GM12878 (cell line): ENCODE measurements at regions not wholly inside any gene's neighbourhood (a gene's known extent, or its start where the extent isn't known, plus 50 kb on each side); places are given as distances from the start of the nearest gene placed in this dataset.

Experiments
- ATAC-seq: fragments of 200-7000 bp; cut with Tn5 transposase; 3 replicates; pipeline ENCODE4 v1.9.1; 2020; ENCODE audit warnings: mild to moderate bottlenecking, moderate library complexity
- BruUV-seq: library from RNA; stranded (reverse); fragments of 400-500 nt; replicated peaks from 2 replicates; lab custom pipeline; 2021; lab: Mats Ljungman, UMichigan
- CTCF ChIA-PET: fragments of 300-600 bp; sonication (Branson Sonifier 250); formaldehyde crosslinking; extraction: SDS; loops from one replicate; lab custom pipeline; 2021; ENCODE audit warnings: inconsistent platforms; lab: Yijun Ruan, JAX
- POLR2A ChIA-PET: fragments of 350-600 bp; formaldehyde crosslinking; extraction: SDS; loops from one replicate; lab custom pipeline; 2021; ENCODE audit warnings: inconsistent platforms; lab: Charles Lee
- RAD21 ChIA-PET: fragments of 300-600 bp; sonication (Branson Sonifier 250); formaldehyde crosslinking; loops from one replicate; lab custom pipeline; 2023; ENCODE audit warnings: antibody characterized with exemption; ENCODE audit not compliant: unreplicated experiment; lab: Charles Lee
- SMC1A ChIA-PET: fragments of 300-600 bp; sonication (Branson Sonifier 250); formaldehyde crosslinking; loops from one replicate; lab custom pipeline; 2023; ENCODE audit not compliant: unreplicated experiment, uncharacterized antibody; lab: Charles Lee
- DNase-seq: peaks from one replicate; pipeline ENCODE4 v3.0.0-alpha.2; 2011; ENCODE audit warnings: low read depth, low spot score
- FAIRE-seq: peaks from 3 replicates; lab custom pipeline; 2011; peaks lifted over from hg19 to GRCh38; lab: Jason Lieb, UNC
- H2AFZ ChIP-seq: 2 replicates; pipeline ENCODE4 v1.6.0; 2011; ENCODE audit warnings: low read depth, low read length, control low read depth; ENCODE audit not compliant: control insufficient read depth
- H3K27ac ChIP-seq: 2 replicates; pipeline ENCODE4 v1.5.1; 2011; ENCODE audit warnings: control low read depth; ENCODE audit not compliant: control insufficient read depth, insufficient read depth
- H3K27me3 ChIP-seq, 2 experiments: replicated peaks in 1 of 2; 2 replicates each; pipeline versions ENCODE4 v1.6.0 to v1.6.1; 2011; ENCODE audit warnings: low read length in 1 of 2; ENCODE audit not compliant: control insufficient read depth in 2 of 2, insufficient read depth in 2 of 2
- H3K36me3 ChIP-seq, 2 experiments: 2 replicates each; pipeline ENCODE4 v1.5.1; 2011; ENCODE audit warnings: low read length in 1 of 2; ENCODE audit not compliant: control insufficient read depth in 2 of 2, insufficient read depth in 2 of 2
- H3K4me1 ChIP-seq: 2 replicates; pipeline ENCODE4 v1.6.1; 2011; ENCODE audit warnings: mild to moderate bottlenecking, low read length, moderate library complexity, mixed read lengths; ENCODE audit not compliant: control insufficient read depth, insufficient read depth
- H3K4me2 ChIP-seq: 2 replicates; pipeline ENCODE4 v1.6.0; 2011; ENCODE audit warnings: control low read depth; ENCODE audit not compliant: control insufficient read depth, insufficient read depth
- H3K4me3 ChIP-seq: fragments of 200-600 bp; sonication (generic); 2 replicates; pipeline ENCODE4 v1.5.1; 2016
- H3K79me2 ChIP-seq: 2 replicates; pipeline ENCODE4 v1.6.0; 2011; ENCODE audit warnings: low read length; ENCODE audit not compliant: control insufficient read depth, insufficient read depth
- H3K9ac ChIP-seq: 2 replicates; pipeline ENCODE4 v1.8.0; 2011; ENCODE audit warnings: low read length, control low read depth, mixed read lengths; ENCODE audit not compliant: control insufficient read depth, insufficient read depth
- H3K9me3 ChIP-seq: replicated peaks from 3 replicates; pipeline ENCODE4 v1.5.1; 2011; ENCODE audit warnings: mild to moderate bottlenecking, low read length; ENCODE audit not compliant: control insufficient read depth, insufficient read depth
- H4K20me1 ChIP-seq: 2 replicates; pipeline ENCODE4 v1.6.0; 2011; ENCODE audit not compliant: control insufficient read depth, insufficient read depth
- CHD1 ChIP-seq: IDR thresholded peaks from 2 replicates; pipeline ENCODE4 v1.6.1; 2012; ENCODE audit warnings: low read depth, low read length, improper control_type of control experiment
- CREB1 ChIP-seq: IDR thresholded peaks from 2 replicates; pipeline ENCODE4 v1.6.1; 2012; ENCODE audit warnings: low read depth, mild to moderate bottlenecking, inconsistent platforms
- ESRRA ChIP-seq: IDR thresholded peaks from 2 replicates; pipeline ENCODE4 v1.6.1; 2012; ENCODE audit warnings: mild to moderate bottlenecking, low read length, improper control_type of control experiment
- HDAC6 ChIP-seq: fragments of 200-600 bp; sonication (generic); IDR thresholded peaks from one replicate; pipeline ENCODE4 v1.8.0; 2017; ENCODE audit warnings: antibody characterized with exemption; ENCODE audit not compliant: unreplicated experiment
- IRF4 ChIP-seq: IDR thresholded peaks from 2 replicates; pipeline ENCODE4 v1.6.1; 2011; ENCODE audit warnings: low read depth, low read length
- KLF5 ChIP-seq: fragments of 450-650 bp; IDR thresholded peaks from 2 replicates; pipeline ENCODE4 v1.6.1; 2014; ENCODE audit warnings: mild to moderate bottlenecking; ENCODE audit not compliant: partially characterized antibody
- SP1 ChIP-seq: IDR thresholded peaks from one replicate; pipeline ENCODE4 v1.6.1; 2011; ENCODE audit warnings: low read depth, low read length
- TARDBP ChIP-seq: IDR thresholded peaks from 2 replicates; pipeline ENCODE4 v1.6.1; 2016; ENCODE audit warnings: borderline replicate concordance
- ZNF622 ChIP-seq: fragments of 450-650 bp; IDR thresholded peaks from 2 replicates; pipeline ENCODE4 v1.6.1; 2017; ENCODE audit warnings: mild to moderate bottlenecking, inconsistent platforms
- in situ Hi-C: fragments of 300-500 bp; cut with MboI; formaldehyde crosslinking; loops from 9 replicates; pipeline ENCODE4 v1.14.3; 2018; ENCODE audit warnings: mixed read lengths
- intact Hi-C: fragments of 100-400 bp; cut with micrococcal nuclease; formaldehyde crosslinking; loops from one replicate; pipeline ENCODE4 v1.14.2; 2022; ENCODE audit not compliant: unreplicated experiment
- TF ChIP-seq, protein P1 (sequence below): IDR thresholded peaks from 2 replicates; pipeline ENCODE4 v1.6.1; 2012; ENCODE audit warnings: low read depth, low read length, improper control_type of control experiment
- TF ChIP-seq, protein P2 (sequence below): fragments of 450-650 bp; IDR thresholded peaks from 2 replicates; pipeline ENCODE4 v1.6.1; 2017; ENCODE audit warnings: mild to moderate bottlenecking, moderate library complexity

DNA sequence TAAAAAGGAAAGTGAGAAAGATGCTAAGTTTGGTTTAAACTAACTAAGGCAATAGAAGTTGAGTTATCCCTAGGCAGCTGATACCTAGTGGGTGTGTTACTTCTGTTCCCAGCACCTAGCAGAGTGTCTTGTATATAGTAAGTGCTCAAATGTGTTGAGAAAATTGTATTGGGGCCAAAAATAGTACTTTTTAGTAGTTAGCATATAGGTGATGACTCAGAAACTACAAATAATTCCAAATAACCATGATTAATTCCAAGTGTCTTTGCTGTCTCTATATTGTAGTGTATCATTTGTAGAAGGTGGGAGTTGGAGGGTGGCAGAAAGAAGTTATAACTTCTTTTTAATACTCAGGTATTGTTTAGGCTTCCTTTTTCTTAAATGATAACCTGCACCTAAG lies 362.7 kb downstream of the RND3 start:
- no peak overlapping the region for H3K4me2 ChIP-seq
- ChIA-PET RAD21 (interaction anchor here (0.6 kb wide), 1 partner anchor 19 kb away, joined by 3 read pairs; no protein-coding TSS in a partner anchor), CTCF (no interaction called here), SMC1A (no interaction called here), POLR2A (interaction anchor here (0.6 kb wide), 1 partner anchor 332 kb away, joined by 3 read pairs; no protein-coding TSS in a partner anchor)
- FAIRE-seq (no peak), ATAC-seq (no peak), DNase-seq (no peak)
- BruUV-seq = no TSS peak
- no peak overlapping the region for H3K4me3 ChIP-seq
- H3K27me3 ChIP-seq = peaks cover 0 to 1% of the 10 kb centered on the region in 2 experiments; a peak in 1 of 4 replicates
- H2AFZ ChIP-seq = no peak overlapping the region
- H3K27ac ChIP-seq = no peak overlapping the region
- H3K9me3 ChIP-seq = no peaks in the 10 kb centered on the region; the same call in 1 of the 3 replicates
- no peaks in the 10 kb centered on the region; the same call in 1 of the 2 replicates for H3K4me1 ChIP-seq
- no peaks in the 10 kb centered on the region for H3K79me2 ChIP-seq
- no peaks in the 10 kb centered on the region for H3K36me3 ChIP-seq
- in situ Hi-C loops (no loop called here), intact Hi-C loops (loop anchor here (5.0 kb wide), 1 partner anchor 363 kb away; the partner anchor contains the start of gene RND3)
- H4K20me1 ChIP-seq = no peaks in the 10 kb centered on the region
- H3K9ac ChIP-seq = no peak overlapping the region
- TF ChIP-seq KLF5 (no peak), TARDBP (no peak), CREB1 (no peak), ZNF622 (no peak), ESRRA (no peak), SP1 (no peak), IRF4 (no peak), CHD1 (no peak), HDAC6 (no peak)
- TF ChIP-seq, protein P1, sequence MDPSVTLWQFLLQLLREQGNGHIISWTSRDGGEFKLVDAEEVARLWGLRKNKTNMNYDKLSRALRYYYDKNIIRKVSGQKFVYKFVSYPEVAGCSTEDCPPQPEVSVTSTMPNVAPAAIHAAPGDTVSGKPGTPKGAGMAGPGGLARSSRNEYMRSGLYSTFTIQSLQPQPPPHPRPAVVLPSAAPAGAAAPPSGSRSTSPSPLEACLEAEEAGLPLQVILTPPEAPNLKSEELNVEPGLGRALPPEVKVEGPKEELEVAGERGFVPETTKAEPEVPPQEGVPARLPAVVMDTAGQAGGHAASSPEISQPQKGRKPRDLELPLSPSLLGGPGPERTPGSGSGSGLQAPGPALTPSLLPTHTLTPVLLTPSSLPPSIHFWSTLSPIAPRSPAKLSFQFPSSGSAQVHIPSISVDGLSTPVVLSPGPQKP = no peak
- TF ChIP-seq, protein P2, sequence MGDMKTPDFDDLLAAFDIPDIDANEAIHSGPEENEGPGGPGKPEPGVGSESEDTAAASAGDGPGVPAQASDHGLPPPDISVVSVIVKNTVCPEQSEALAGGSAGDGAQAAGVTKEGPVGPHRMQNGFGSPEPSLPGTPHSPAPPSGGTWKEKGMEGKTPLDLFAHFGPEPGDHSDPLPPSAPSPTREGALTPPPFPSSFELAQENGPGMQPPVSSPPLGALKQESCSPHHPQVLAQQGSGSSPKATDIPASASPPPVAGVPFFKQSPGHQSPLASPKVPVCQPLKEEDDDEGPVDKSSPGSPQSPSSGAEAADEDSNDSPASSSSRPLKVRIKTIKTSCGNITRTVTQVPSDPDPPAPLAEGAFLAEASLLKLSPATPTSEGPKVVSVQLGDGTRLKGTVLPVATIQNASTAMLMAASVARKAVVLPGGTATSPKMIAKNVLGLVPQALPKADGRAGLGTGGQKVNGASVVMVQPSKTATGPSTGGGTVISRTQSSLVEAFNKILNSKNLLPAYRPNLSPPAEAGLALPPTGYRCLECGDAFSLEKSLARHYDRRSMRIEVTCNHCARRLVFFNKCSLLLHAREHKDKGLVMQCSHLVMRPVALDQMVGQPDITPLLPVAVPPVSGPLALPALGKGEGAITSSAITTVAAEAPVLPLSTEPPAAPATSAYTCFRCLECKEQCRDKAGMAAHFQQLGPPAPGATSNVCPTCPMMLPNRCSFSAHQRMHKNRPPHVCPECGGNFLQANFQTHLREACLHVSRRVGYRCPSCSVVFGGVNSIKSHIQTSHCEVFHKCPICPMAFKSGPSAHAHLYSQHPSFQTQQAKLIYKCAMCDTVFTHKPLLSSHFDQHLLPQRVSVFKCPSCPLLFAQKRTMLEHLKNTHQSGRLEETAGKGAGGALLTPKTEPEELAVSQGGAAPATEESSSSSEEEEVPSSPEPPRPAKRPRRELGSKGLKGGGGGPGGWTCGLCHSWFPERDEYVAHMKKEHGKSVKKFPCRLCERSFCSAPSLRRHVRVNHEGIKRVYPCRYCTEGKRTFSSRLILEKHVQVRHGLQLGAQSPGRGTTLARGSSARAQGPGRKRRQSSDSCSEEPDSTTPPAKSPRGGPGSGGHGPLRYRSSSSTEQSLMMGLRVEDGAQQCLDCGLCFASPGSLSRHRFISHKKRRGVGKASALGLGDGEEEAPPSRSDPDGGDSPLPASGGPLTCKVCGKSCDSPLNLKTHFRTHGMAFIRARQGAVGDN = no peak
- TF ChIP-seq, all 136 proteins: peak for 0
